B cell (primary cell): ENCODE measurements at regions not wholly inside any gene's neighbourhood (a gene's known extent, or its start where the extent isn't known, plus 50 kb on each side); places are given as distances from the start of the nearest gene placed in this dataset.

ENCODE experiments used
- ATAC-seq: fragments of 200-7000 bp; cut with Tn5 transposase; one replicate; pipeline ENCODE4 v1.10.0; 2021; ENCODE audit warnings: low read depth, mild to moderate bottlenecking, moderate number of reproducible peaks, moderate library complexity
- CTCF ChIA-PET: fragments of 350-600 bp; sonication (Branson Sonifier 250); formaldehyde crosslinking; loops from one replicate; lab custom pipeline; 2021; ENCODE audit warnings: antibody characterized with exemption, inconsistent platforms; lab: Charles Lee
- POLR2A ChIA-PET: fragments of 350-600 bp; sonication (Branson Sonifier 250); formaldehyde crosslinking; loops from one replicate; lab custom pipeline; 2021; ENCODE audit warnings: antibody characterized with exemption; lab: Charles Lee
- DNase-seq: peaks from one replicate; pipeline ENCODE4 v3.0.0; 2013
- H2AFZ ChIP-seq: 2 replicates; pipeline ENCODE4 v1.6.1; 2012; ENCODE audit warnings: mild to moderate bottlenecking, low read depth, low read length; ENCODE audit not compliant: insufficient read depth, poor library complexity, severe bottlenecking
- H3K27ac ChIP-seq, 2 donors: 1 replicate in 1 of 2; 2 replicates in 1 of 2; pipeline ENCODE4 v1.5.1; 2012 to 2013; ENCODE audit warnings: low read length in 2 of 2, mild to moderate bottlenecking in 2 of 2, moderate library complexity in 1 of 2
- H3K27me3 ChIP-seq, 4 experiments: fragments of 200-600 bp in 1 of 4; sonication (generic) in 1 of 4; replicated peaks in 1 of 4; 1 replicate in 2 of 4; 2 replicates in 2 of 4; pipeline versions ENCODE4 v1.6.1 to v1.7.0; 2013 to 2016; ENCODE audit warnings: low read length in 3 of 4, mild to moderate bottlenecking in 2 of 4, mixed read lengths in 1 of 4, moderate library complexity in 1 of 4; ENCODE audit not compliant: insufficient read depth in 4 of 4, control insufficient read depth in 3 of 4; ENCODE audit errors: control extremely low read depth in 1 of 4
- H3K36me3 ChIP-seq, 2 experiments: replicated peaks in 1 of 2; 1 replicate in 1 of 2; 2 replicates in 1 of 2; pipeline versions ENCODE4 v1.6.1 to v1.7.1; 2013; ENCODE audit warnings: low read length in 1 of 2; ENCODE audit not compliant: insufficient read depth in 2 of 2, control insufficient read depth in 1 of 2; ENCODE audit errors: control extremely low read depth in 1 of 2, extremely low read depth in 1 of 2
- H3K4me1 ChIP-seq, 2 donors: fragments of 200-600 bp in 1 of 2; sonication (generic) in 1 of 2; 1 replicate in 1 of 2; 2 replicates in 1 of 2; pipeline versions ENCODE4 v1.5.1 to v1.6.1; 2013 to 2017; ENCODE audit warnings: low read length in 2 of 2; ENCODE audit not compliant: control insufficient read depth in 2 of 2, insufficient read depth in 2 of 2
- H3K4me2 ChIP-seq: replicated peaks from 2 replicates; pipeline ENCODE3; 2012; ENCODE audit warnings: mild to moderate bottlenecking, low read depth, low read length; ENCODE audit not compliant: poor library complexity, severe bottlenecking
- H3K4me3 ChIP-seq, 5 experiments: fragments of 200-600 bp in 1 of 5; sonication (generic) in 1 of 5; 1 replicate in 3 of 5; 2 replicates in 2 of 5; pipeline versions ENCODE4 v1.5.1 to v1.7.0; 2011 to 2016; ENCODE audit warnings: low read length in 4 of 5, mild to moderate bottlenecking in 4 of 5, low read depth in 2 of 5, control low read depth in 1 of 5, moderate library complexity in 1 of 5; ENCODE audit not compliant: insufficient read depth in 1 of 5; ENCODE audit errors: control extremely low read depth in 1 of 5, extremely low read depth in 1 of 5
- H3K79me2 ChIP-seq: fragments of 200-600 bp; sonication (generic); one replicate; pipeline ENCODE4 v1.6.0; 2016; ENCODE audit warnings: low read length; ENCODE audit not compliant: control insufficient read depth, insufficient read depth
- H3K9ac ChIP-seq: fragments of 200-600 bp; sonication (generic); 2 replicates; pipeline ENCODE4 v1.6.1; 2017; ENCODE audit warnings: mild to moderate bottlenecking, low read length, moderate library complexity
- H3K9me3 ChIP-seq, 3 donors: one replicate each; pipeline versions ENCODE4 v1.6.1 to v1.7.1; 2013; ENCODE audit warnings: low read length in 2 of 3; ENCODE audit not compliant: control insufficient read depth in 2 of 3, insufficient read depth in 1 of 3; ENCODE audit errors: control extremely low read depth in 1 of 3
- H4K20me1 ChIP-seq: 2 replicates; pipeline ENCODE4 v1.6.0; 2012; ENCODE audit warnings: mild to moderate bottlenecking, low read length; ENCODE audit not compliant: insufficient read depth, control insufficient read depth, poor library complexity, severe bottlenecking
- H3K27ac Mint-ChIP-seq: one replicate; pipeline ENCODE4 v1.8.0; 2021; ENCODE audit warnings: mixed read lengths
- H3K27me3 Mint-ChIP-seq: one replicate; pipeline ENCODE4 v1.8.0; 2021; ENCODE audit warnings: mixed read lengths
- H3K4me1 Mint-ChIP-seq: one replicate; pipeline ENCODE4 v1.8.0; 2021; ENCODE audit warnings: mixed read lengths
- H3K4me3 Mint-ChIP-seq: one replicate; pipeline ENCODE4 v1.8.0; 2021; ENCODE audit warnings: mixed read lengths
- H3K9me3 Mint-ChIP-seq: one replicate; pipeline ENCODE4 v1.8.0; 2022; ENCODE audit warnings: mixed read lengths; ENCODE audit not compliant: insufficient read depth
- EZH2 ChIP-seq: IDR thresholded peaks from 2 replicates; pipeline ENCODE4 v1.6.1; 2012; ENCODE audit warnings: borderline replicate concordance, low read depth, mild to moderate bottlenecking, moderate library complexity, low read length; ENCODE audit not compliant: insufficient read depth, poor library complexity, severe bottlenecking
- WGBS: methylation state at CpG from one replicate; pipeline ENCODE4 v1.1.5; 2013; ENCODE audit warnings: missing lambda C conversion rate; ENCODE audit not compliant: insufficient coverage; 5-methylcytosine and 5-hydroxymethylcytosine counted together
- intact Hi-C: fragments of 100-400 bp; cut with micrococcal nuclease; formaldehyde crosslinking; loops from one replicate; pipeline ENCODE4 v1.10.0; 2022
- TF ChIP-seq, protein P1 (sequence below): fragments of 200-600 bp; IDR thresholded peaks from one replicate; pipeline ENCODE4 v1.8.0; 2022; ENCODE audit warnings: antibody characterized with exemption, mild to moderate bottlenecking

GRCh38 chr9:79895232-79895631 lies 323.5 kb downstream of the TLE4 start:
- Mint-ChIP-seq H3K9me3 (no peaks in the 10 kb centered on the region), H3K27ac (no peak overlapping the region), H3K4me3 (no peak overlapping the region), H3K27me3 (no peaks in the 10 kb centered on the region), H3K4me1 (no peaks in the 10 kb centered on the region)
- 100% methylated on average over 4 of the region's 6 CpGs for WGBS
- no peak overlapping the region for H3K9ac ChIP-seq
- no peaks in the 10 kb centered on the region for H3K4me1 ChIP-seq
- no peak overlapping the region for H3K4me3 ChIP-seq
- no peak for ATAC-seq
- H3K27me3 ChIP-seq, result no peaks in the 10 kb centered on the region
- H3K4me2 ChIP-seq, result no peak overlapping the region
- ChIA-PET POLR2A (no interaction called here), CTCF (no interaction called here)
- H3K9me3 ChIP-seq, result no peaks in the 10 kb centered on the region
- no peak for DNase-seq
- H3K36me3 ChIP-seq, result no peaks in the 10 kb centered on the region
- TF ChIP-seq EZH2, result no peak
- TF ChIP-seq, protein P1, sequence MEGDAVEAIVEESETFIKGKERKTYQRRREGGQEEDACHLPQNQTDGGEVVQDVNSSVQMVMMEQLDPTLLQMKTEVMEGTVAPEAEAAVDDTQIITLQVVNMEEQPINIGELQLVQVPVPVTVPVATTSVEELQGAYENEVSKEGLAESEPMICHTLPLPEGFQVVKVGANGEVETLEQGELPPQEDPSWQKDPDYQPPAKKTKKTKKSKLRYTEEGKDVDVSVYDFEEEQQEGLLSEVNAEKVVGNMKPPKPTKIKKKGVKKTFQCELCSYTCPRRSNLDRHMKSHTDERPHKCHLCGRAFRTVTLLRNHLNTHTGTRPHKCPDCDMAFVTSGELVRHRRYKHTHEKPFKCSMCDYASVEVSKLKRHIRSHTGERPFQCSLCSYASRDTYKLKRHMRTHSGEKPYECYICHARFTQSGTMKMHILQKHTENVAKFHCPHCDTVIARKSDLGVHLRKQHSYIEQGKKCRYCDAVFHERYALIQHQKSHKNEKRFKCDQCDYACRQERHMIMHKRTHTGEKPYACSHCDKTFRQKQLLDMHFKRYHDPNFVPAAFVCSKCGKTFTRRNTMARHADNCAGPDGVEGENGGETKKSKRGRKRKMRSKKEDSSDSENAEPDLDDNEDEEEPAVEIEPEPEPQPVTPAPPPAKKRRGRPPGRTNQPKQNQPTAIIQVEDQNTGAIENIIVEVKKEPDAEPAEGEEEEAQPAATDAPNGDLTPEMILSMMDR, result no peak
- intact Hi-C loops, result no loop called here
- no peak overlapping the region for H2AFZ ChIP-seq
- H3K79me2 ChIP-seq, result no peaks in the 10 kb centered on the region
- no peaks in the 10 kb centered on the region for H4K20me1 ChIP-seq
- no peak overlapping the region for H3K27ac ChIP-seq

- H3K79me2 ChIP-seq, result no peaks in the 10 kb centered on the region
- no peak overlapping the region for H3K4me3 Mint-ChIP-seq
- peaks cover 13 to 22% of the 10 kb centered on the region in 2 donors for H3K4me1 ChIP-seq
- no peaks in the 10 kb centered on the region for H3K9me3 Mint-ChIP-seq
- H2AFZ ChIP-seq, result no peak overlapping the region
- no peak overlapping the region for H3K27ac ChIP-seq
- H3K4me2 ChIP-seq, result no peak overlapping the region
- H3K36me3 ChIP-seq, result no peaks in the 10 kb centered on the region
- no peaks in the 10 kb centered on the region for H3K27me3 Mint-ChIP-seq
- no peaks in the 10 kb centered on the region for H3K27me3 ChIP-seq
- H3K4me3 ChIP-seq, result no peak overlapping the region
- ChIA-PET POLR2A (no interaction called here), CTCF (no interaction called here)
- no peak for ATAC-seq
- no peaks in the 10 kb centered on the region for H4K20me1 ChIP-seq
- H3K4me1 Mint-ChIP-seq, result peaks cover 21% of the 10 kb centered on the region
- no peaks in the 10 kb centered on the region for H3K9me3 ChIP-seq
- TF ChIP-seq, protein P1, result no peak
- TF ChIP-seq EZH2, result no peak
- H3K27ac Mint-ChIP-seq, result no peak overlapping the region
- H3K9ac ChIP-seq, result no peak overlapping the region
- no peak for DNase-seq
- intact Hi-C loops, result loop anchor here (2.0 to 10.0 kb wide), 4 partner anchors 42 to 315 kb away; partner anchors contain the start of gene TLE4
Measured at GRCh38 chr9:79889369-79889768, 317.6 kb downstream of the TLE4 start.
